HCT116 (cell line): ENCODE measurements at regions not wholly inside any gene's neighbourhood (a gene's known extent, or its start where the extent isn't known, plus 50 kb on each side); places are given as distances from the start of the nearest gene placed in this dataset.
"Not testable (repeated sequence)": the region's sequence is repeated elsewhere in the genome, so short reads cannot be mapped to it uniquely, and the experiment has no call there.

Source experiments
- ATAC-seq: fragments of 200-7000 bp; cut with Tn5 transposase; 2 replicates; pipeline ENCODE4 v1.9.1; 2020; ENCODE audit warnings: mild to moderate bottlenecking, moderate library complexity
- BruUV-seq: library from RNA; stranded (reverse); fragments of 400-500 nt; replicated peaks from 2 replicates; lab custom pipeline; 2021; lab: Mats Ljungman, UMichigan
- CTCF ChIA-PET: fragments of 300-600 bp; sonication (Branson Sonifier 250); formaldehyde crosslinking; loops from one replicate; lab custom pipeline; 2021; ENCODE audit warnings: antibody characterized with exemption; lab: Charles Lee
- POLR2A ChIA-PET: fragments of 300-600, 350-600 bp; sonication (Branson Sonifier 250); formaldehyde crosslinking; loops from one replicate; lab custom pipeline; 2021; ENCODE audit warnings: antibody characterized with exemption; lab: Charles Lee
- RAD21 ChIA-PET, 2 experiments: fragments of 300-600 bp; sonication (Branson Sonifier 250); formaldehyde crosslinking; loops; one replicate each; lab custom pipeline; 2023; ENCODE audit warnings: low total read pairs in 2 of 2; ENCODE audit not compliant: uncharacterized antibody in 2 of 2, unreplicated experiment in 2 of 2, low non-redundant PET in 1 of 2; lab: Charles Lee
- DNase-seq: peaks from one replicate; pipeline ENCODE4 v3.0.0-alpha.2; 2010; ENCODE audit warnings: low read depth, low spot score
- H2AFZ ChIP-seq: fragments of 200-600 bp; shearing (Covaris generic), sonication (generic); 2 replicates; pipeline ENCODE4 v1.6.1; 2017; ENCODE audit warnings: low read depth, mixed run types, mixed read lengths, antibody characterized with exemption, low read length; ENCODE audit not compliant: poor library complexity, severe bottlenecking
- H3K27ac ChIP-seq: 2 replicates; pipeline ENCODE4 v1.5.1; 2012; ENCODE audit warnings: low read depth, low read length
- H3K27me3 ChIP-seq: fragments of 200-600 bp; sonication (generic); 2 replicates; pipeline ENCODE4 v1.6.1; 2016; ENCODE audit warnings: mixed run types, low read length, mixed read lengths; ENCODE audit not compliant: insufficient read depth
- H3K36me3 ChIP-seq, 2 experiments: fragments of 200-500 bp in 1 of 2; fragments of 200-600 bp in 1 of 2; sonication (Bioruptor generic) in 1 of 2; sonication (generic) in 1 of 2; 2 replicates each; pipeline versions ENCODE4 v1.5.1 to v1.6.1; 2014 to 2016; ENCODE audit warnings: low read length in 2 of 2, inconsistent platforms in 1 of 2, mixed read lengths in 1 of 2, mixed run types in 1 of 2; ENCODE audit not compliant: insufficient read depth in 2 of 2, control insufficient read depth in 1 of 2
- H3K4me1 ChIP-seq, 2 experiments: fragments of 200-600 bp in 1 of 2; sonication (generic) in 1 of 2; 2 replicates each; pipeline versions ENCODE4 v1.5.1 to v1.6.1; 2012 to 2017; ENCODE audit warnings: low read length in 2 of 2, inconsistent platforms in 1 of 2, mild to moderate bottlenecking in 1 of 2, mixed read lengths in 1 of 2, mixed run types in 1 of 2, moderate library complexity in 1 of 2; ENCODE audit not compliant: insufficient read depth in 2 of 2, control insufficient read depth in 1 of 2
- H3K4me2 ChIP-seq: fragments of 200-600 bp; sonication (generic); 2 replicates; pipeline ENCODE4 v1.6.1; 2017; ENCODE audit warnings: mixed run types, low read length, mixed read lengths
- H3K4me3 ChIP-seq, 2 experiments: fragments of 200-600 bp in 1 of 2; sonication (generic) in 1 of 2; replicated peaks in 1 of 2; 2 replicates each; pipeline ENCODE4 v1.5.1; 2011 to 2016; ENCODE audit warnings: low read length in 2 of 2, control low read depth in 1 of 2, low read depth in 1 of 2, mild to moderate bottlenecking in 1 of 2, mixed read lengths in 1 of 2, mixed run types in 1 of 2
- H3K79me2 ChIP-seq: fragments of 200-600 bp; sonication (generic); 2 replicates; pipeline ENCODE4 v1.6.1; 2017; ENCODE audit warnings: mild to moderate bottlenecking, mixed run types, low read length, moderate library complexity, mixed read lengths; ENCODE audit not compliant: insufficient read depth
- H3K9ac ChIP-seq: fragments of 200-600 bp; sonication (generic); 2 replicates; pipeline ENCODE4 v1.6.1; 2016; ENCODE audit warnings: low read length, mixed read lengths
- H3K9me2 ChIP-seq: fragments of 200-600 bp; sonication (generic), shearing (Covaris generic); 2 replicates; pipeline ENCODE4 v1.6.1; 2017; ENCODE audit warnings: mixed run types, mild to moderate bottlenecking, moderate library complexity; ENCODE audit not compliant: insufficient read depth
- H3K9me3 ChIP-seq, 2 experiments: fragments of 200-500 bp in 1 of 2; fragments of 200-600 bp in 1 of 2; sonication (Bioruptor generic) in 1 of 2; sonication (generic) in 1 of 2; 2 replicates each; pipeline ENCODE4 v1.6.1; 2014 to 2017; ENCODE audit warnings: low read length in 2 of 2, mixed read lengths in 2 of 2, inconsistent platforms in 1 of 2, low read depth in 1 of 2, mild to moderate bottlenecking in 1 of 2, mixed run types in 1 of 2, moderate library complexity in 1 of 2; ENCODE audit not compliant: control insufficient read depth in 1 of 2, insufficient read depth in 1 of 2
- H4K20me1 ChIP-seq: fragments of 200-600 bp; sonication (generic), shearing (Covaris generic); 2 replicates; pipeline ENCODE4 v1.6.1; 2017; ENCODE audit warnings: mixed run types, mild to moderate bottlenecking, moderate library complexity; ENCODE audit not compliant: insufficient read depth
- ATF3 ChIP-seq: IDR thresholded peaks from 2 replicates; pipeline ENCODE4 v1.6.1; 2012
- CBX3 ChIP-seq: IDR thresholded peaks from 2 replicates; pipeline ENCODE4 v1.6.1; 2012; ENCODE audit warnings: low read depth
- CTCF ChIP-seq, 3 experiments: fragments of 200-600 bp in 1 of 3; sonication (generic) in 1 of 3; IDR thresholded peaks in 2 of 3; conservative IDR thresholded peaks in 1 of 3; 2 replicates each; pipeline ENCODE4 v1.5.1; 2012 to 2017; ENCODE audit warnings: low read depth in 2 of 3, low read length in 2 of 3, antibody characterized with exemption in 1 of 3, borderline replicate concordance in 1 of 3, control low read depth in 1 of 3, mild to moderate bottlenecking in 1 of 3, mixed read lengths in 1 of 3, mixed run types in 1 of 3, moderate library complexity in 1 of 3; ENCODE audit not compliant: insufficient read depth in 1 of 3
- EGR1 ChIP-seq: IDR thresholded peaks from 2 replicates; pipeline ENCODE4 v1.6.1; 2012; ENCODE audit warnings: low read depth
- ELF1 ChIP-seq: IDR thresholded peaks from 2 replicates; pipeline ENCODE4 v1.6.1; 2012; ENCODE audit warnings: low read depth, borderline replicate concordance
- JUND ChIP-seq: IDR thresholded peaks from 2 replicates; pipeline ENCODE4 v1.6.1; 2012
- RAD21 ChIP-seq: IDR thresholded peaks from 2 replicates; pipeline ENCODE4 v1.6.1; 2012; ENCODE audit warnings: low read depth, mild to moderate bottlenecking
- SRF ChIP-seq: IDR thresholded peaks from 2 replicates; pipeline ENCODE4 v1.6.1; 2012; ENCODE audit warnings: low read depth
- ZBTB33 ChIP-seq: IDR thresholded peaks from 2 replicates; pipeline ENCODE4 v1.6.1; 2011; ENCODE audit warnings: mild to moderate bottlenecking, low read length, moderate library complexity; ENCODE audit not compliant: insufficient replicate concordance; ENCODE audit errors: extremely low read depth
- ZNF274 ChIP-seq: fragments of 200-500 bp; sonication (Bioruptor generic); IDR thresholded peaks from 2 replicates; pipeline ENCODE4 v1.6.1; 2014; ENCODE audit warnings: mild to moderate bottlenecking, low read depth, low read length, inconsistent platforms
- intact Hi-C: fragments of 100-400 bp; cut with micrococcal nuclease; formaldehyde crosslinking; loops from 2 replicates; pipeline ENCODE4 v1.10.0; 2022
- TF ChIP-seq, protein P1 (sequence below): IDR thresholded peaks from 2 replicates; pipeline ENCODE4 v1.6.1; 2012
- TF ChIP-seq, protein P2 (sequence below): IDR thresholded peaks from 2 replicates; pipeline ENCODE4 v1.6.1; 2012; ENCODE audit warnings: low read depth

GRCh38 chr4:104649631-104650030 lies 154.9 kb upstream of the CXXC4 start:
- no peaks in the 10 kb centered on the region for H3K27me3 ChIP-seq
- ChIA-PET POLR2A (no interaction called here), RAD21 (no interaction called here), CTCF (no interaction called here)
- H3K4me3 ChIP-seq: no peak overlapping the region
- H3K4me1 ChIP-seq: no peaks in the 10 kb centered on the region
- ATAC-seq (no peak), DNase-seq (no peak)
- H3K36me3 ChIP-seq: no peaks in the 10 kb centered on the region
- H3K4me2 ChIP-seq: no peak overlapping the region
- no peaks in the 10 kb centered on the region for H3K9me2 ChIP-seq
- no peaks in the 10 kb centered on the region for H3K79me2 ChIP-seq
- no TSS peak for BruUV-seq
- no peak overlapping the region for H2AFZ ChIP-seq
- intact Hi-C loops: no loop called here
- TF ChIP-seq SRF (no peak), ATF3 (no peak), EGR1 (no peak), ELF1 (no peak), ZNF274 (no peak), JUND (no peak), CBX3 (no peak), ZBTB33 (no peak), CTCF (IDR thresholded peaks at IDR 0.05 in 2 of 3, conservative IDR thresholded peaks at IDR 0.05 in 1 of 3; ENCODE audit: borderline replicate concordance in 1 of 3, insufficient read depth in 1 of 3, low read depth in 2 of 3, low read length in 2 of 3) (no peak), RAD21 (no peak)
- TF ChIP-seq, protein P1, sequence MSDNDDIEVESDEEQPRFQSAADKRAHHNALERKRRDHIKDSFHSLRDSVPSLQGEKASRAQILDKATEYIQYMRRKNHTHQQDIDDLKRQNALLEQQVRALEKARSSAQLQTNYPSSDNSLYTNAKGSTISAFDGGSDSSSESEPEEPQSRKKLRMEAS: no peak
- TF ChIP-seq, protein P2, sequence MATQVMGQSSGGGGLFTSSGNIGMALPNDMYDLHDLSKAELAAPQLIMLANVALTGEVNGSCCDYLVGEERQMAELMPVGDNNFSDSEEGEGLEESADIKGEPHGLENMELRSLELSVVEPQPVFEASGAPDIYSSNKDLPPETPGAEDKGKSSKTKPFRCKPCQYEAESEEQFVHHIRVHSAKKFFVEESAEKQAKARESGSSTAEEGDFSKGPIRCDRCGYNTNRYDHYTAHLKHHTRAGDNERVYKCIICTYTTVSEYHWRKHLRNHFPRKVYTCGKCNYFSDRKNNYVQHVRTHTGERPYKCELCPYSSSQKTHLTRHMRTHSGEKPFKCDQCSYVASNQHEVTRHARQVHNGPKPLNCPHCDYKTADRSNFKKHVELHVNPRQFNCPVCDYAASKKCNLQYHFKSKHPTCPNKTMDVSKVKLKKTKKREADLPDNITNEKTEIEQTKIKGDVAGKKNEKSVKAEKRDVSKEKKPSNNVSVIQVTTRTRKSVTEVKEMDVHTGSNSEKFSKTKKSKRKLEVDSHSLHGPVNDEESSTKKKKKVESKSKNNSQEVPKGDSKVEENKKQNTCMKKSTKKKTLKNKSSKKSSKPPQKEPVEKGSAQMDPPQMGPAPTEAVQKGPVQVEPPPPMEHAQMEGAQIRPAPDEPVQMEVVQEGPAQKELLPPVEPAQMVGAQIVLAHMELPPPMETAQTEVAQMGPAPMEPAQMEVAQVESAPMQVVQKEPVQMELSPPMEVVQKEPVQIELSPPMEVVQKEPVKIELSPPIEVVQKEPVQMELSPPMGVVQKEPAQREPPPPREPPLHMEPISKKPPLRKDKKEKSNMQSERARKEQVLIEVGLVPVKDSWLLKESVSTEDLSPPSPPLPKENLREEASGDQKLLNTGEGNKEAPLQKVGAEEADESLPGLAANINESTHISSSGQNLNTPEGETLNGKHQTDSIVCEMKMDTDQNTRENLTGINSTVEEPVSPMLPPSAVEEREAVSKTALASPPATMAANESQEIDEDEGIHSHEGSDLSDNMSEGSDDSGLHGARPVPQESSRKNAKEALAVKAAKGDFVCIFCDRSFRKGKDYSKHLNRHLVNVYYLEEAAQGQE: no peak
- H4K20me1 ChIP-seq: no peaks in the 10 kb centered on the region
- peaks cover 0 to 3% of the 10 kb centered on the region in 2 experiments; a peak in 1 of 4 replicates for H3K9me3 ChIP-seq
- no peak overlapping the region for H3K9ac ChIP-seq
- H3K27ac ChIP-seq: no peak overlapping the region

DNA sequence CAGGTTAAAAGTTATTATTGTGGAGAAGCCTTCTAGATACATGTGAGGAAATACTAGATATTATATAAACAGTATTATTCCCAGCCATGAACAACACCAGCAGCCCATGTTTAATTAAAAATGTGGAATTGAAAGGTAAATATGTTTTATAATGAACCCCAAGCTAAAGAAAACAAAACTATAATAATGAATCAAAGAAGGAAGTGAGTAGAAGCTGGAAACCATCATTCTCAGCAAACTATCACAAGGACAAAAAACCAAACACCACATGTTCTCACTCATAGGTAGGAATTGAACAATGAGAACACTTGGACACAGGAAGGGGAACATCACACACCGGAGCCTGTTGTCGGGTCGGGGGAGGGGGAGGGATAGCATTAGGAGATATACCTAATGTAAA lies 167.6 kb upstream of the CXXC4 start:
- DNase-seq, H2AFZ ChIP-seq, POLR2A ChIA-PET, intact Hi-C loops, H3K4me2 ChIP-seq, H3K9me2 ChIP-seq, H3K36me3 ChIP-seq, BruUV-seq, H3K4me1 ChIP-seq, H3K9ac ChIP-seq, RAD21 ChIA-PET, H3K4me3 ChIP-seq, CTCF ChIA-PET, H3K9me3 ChIP-seq, H3K27me3 ChIP-seq, H4K20me1 ChIP-seq, ATAC-seq, H3K27ac ChIP-seq, H3K79me2 ChIP-seq: not testable (repeated sequence)
